OCI-LY1 (cell line): ENCODE measurements at regions not wholly inside any gene's neighbourhood (a gene's known extent, or its start where the extent isn't known, plus 50 kb on each side); places are given as distances from the start of the nearest gene placed in this dataset.

Experiments used
- H2AFZ ChIP-seq: fragments of 200-600 bp; sonication (generic), shearing (Covaris generic); 2 replicates; pipeline ENCODE4 v1.6.0; 2014; ENCODE audit warnings: antibody characterized with exemption, mild to moderate bottlenecking, low read length
- H3F3A ChIP-seq: fragments of 200-600 bp; sonication (generic), shearing (Covaris generic); 2 replicates; pipeline ENCODE4 v1.6.0; 2014; ENCODE audit warnings: mild to moderate bottlenecking, antibody characterized with exemption, low read length, moderate library complexity; ENCODE audit not compliant: insufficient read depth
- H3K27ac ChIP-seq: fragments of 200-600 bp; sonication (generic); 2 replicates; pipeline ENCODE4 v1.5.1; 2014; ENCODE audit warnings: low read length, mixed run types, mild to moderate bottlenecking, low read depth; ENCODE audit not compliant: poor library complexity, severe bottlenecking
- H3K27me3 ChIP-seq: fragments of 200-600 bp; sonication (generic); 2 replicates; pipeline ENCODE4 v1.6.0; 2014; ENCODE audit warnings: antibody characterized with exemption, mild to moderate bottlenecking, low read length, moderate library complexity; ENCODE audit not compliant: insufficient read depth
- H3K36me3 ChIP-seq: fragments of 200-600 bp; sonication (generic); 2 replicates; pipeline ENCODE4 v1.6.1; 2014; ENCODE audit warnings: mild to moderate bottlenecking, antibody characterized with exemption, low read length, moderate library complexity, mixed read lengths; ENCODE audit not compliant: insufficient read depth
- H3K4me1 ChIP-seq: fragments of 200-600 bp; sonication (generic); 2 replicates; pipeline ENCODE4 v1.5.1; 2014; ENCODE audit warnings: mild to moderate bottlenecking, low read length, moderate library complexity; ENCODE audit not compliant: insufficient read depth, severe bottlenecking
- H3K4me2 ChIP-seq: fragments of 200-600 bp; sonication (generic), shearing (Covaris generic); 2 replicates; pipeline ENCODE4 v1.6.1; 2014; ENCODE audit warnings: low read length
- H3K4me3 ChIP-seq: fragments of 200-600 bp; sonication (generic); 2 replicates; pipeline ENCODE4 v1.5.1; 2014; ENCODE audit warnings: low read length, low read depth, mild to moderate bottlenecking, mixed read lengths; ENCODE audit not compliant: poor library complexity, severe bottlenecking
- H3K79me2 ChIP-seq: fragments of 200-600 bp; shearing (Covaris generic); 2 replicates; pipeline ENCODE4 v1.6.1; 2016; ENCODE audit warnings: mixed run types, low read length, mixed read lengths; ENCODE audit not compliant: insufficient read depth
- H3K9ac ChIP-seq: fragments of 200-600 bp; sonication (generic), shearing (Covaris generic); 2 replicates; pipeline ENCODE4 v1.6.1; 2014; ENCODE audit warnings: mild to moderate bottlenecking, low read length, mixed read lengths
- H3K9me2 ChIP-seq: fragments of 200-600 bp; sonication (generic), shearing (Covaris generic); 2 replicates; pipeline ENCODE4 v1.6.1; 2014; ENCODE audit warnings: low read depth, mild to moderate bottlenecking, low read length, mixed read lengths
- H3K9me3 ChIP-seq: fragments of 200-600 bp; shearing (Covaris generic); 2 replicates; pipeline ENCODE4 v1.6.1; 2014; ENCODE audit warnings: low read length, mixed read lengths
- H4K20me1 ChIP-seq: fragments of 200-600 bp; sonication (generic), shearing (Covaris generic); 2 replicates; pipeline ENCODE4 v1.6.0; 2016; ENCODE audit warnings: mild to moderate bottlenecking, low read length; ENCODE audit not compliant: insufficient read depth
- EZH2 ChIP-seq: fragments of 200-600 bp; sonication (generic), shearing (Covaris generic); IDR thresholded peaks from 2 replicates; pipeline ENCODE4 v1.8.0; 2017; ENCODE audit warnings: borderline replicate concordance, mixed run types, mild to moderate bottlenecking, antibody characterized with exemption, low read length, moderate library complexity, mixed read lengths
- TF ChIP-seq, protein P1 (sequence below): fragments of 200-600 bp; sonication (generic), shearing (Covaris generic); IDR thresholded peaks from 2 replicates; pipeline ENCODE4 v1.5.1; 2017; ENCODE audit warnings: mild to moderate bottlenecking, antibody characterized with exemption, low read length, moderate library complexity, mixed read lengths

- no peaks in the 10 kb centered on the region for H3K36me3 ChIP-seq
- H3K9me2 ChIP-seq = no peaks in the 10 kb centered on the region
- H3K4me2 ChIP-seq = no peak overlapping the region
Observed at GRCh38 chr4:154044742-154045485, 256.0 kb upstream of the SFRP2 start.

GRCh38 chr4:154044108-154044531 is 255.2 kb upstream of the SFRP2 start:
- no peaks in the 10 kb centered on the region for H3K27me3 ChIP-seq
- TF ChIP-seq EZH2 = no peak
- TF ChIP-seq, protein P1, sequence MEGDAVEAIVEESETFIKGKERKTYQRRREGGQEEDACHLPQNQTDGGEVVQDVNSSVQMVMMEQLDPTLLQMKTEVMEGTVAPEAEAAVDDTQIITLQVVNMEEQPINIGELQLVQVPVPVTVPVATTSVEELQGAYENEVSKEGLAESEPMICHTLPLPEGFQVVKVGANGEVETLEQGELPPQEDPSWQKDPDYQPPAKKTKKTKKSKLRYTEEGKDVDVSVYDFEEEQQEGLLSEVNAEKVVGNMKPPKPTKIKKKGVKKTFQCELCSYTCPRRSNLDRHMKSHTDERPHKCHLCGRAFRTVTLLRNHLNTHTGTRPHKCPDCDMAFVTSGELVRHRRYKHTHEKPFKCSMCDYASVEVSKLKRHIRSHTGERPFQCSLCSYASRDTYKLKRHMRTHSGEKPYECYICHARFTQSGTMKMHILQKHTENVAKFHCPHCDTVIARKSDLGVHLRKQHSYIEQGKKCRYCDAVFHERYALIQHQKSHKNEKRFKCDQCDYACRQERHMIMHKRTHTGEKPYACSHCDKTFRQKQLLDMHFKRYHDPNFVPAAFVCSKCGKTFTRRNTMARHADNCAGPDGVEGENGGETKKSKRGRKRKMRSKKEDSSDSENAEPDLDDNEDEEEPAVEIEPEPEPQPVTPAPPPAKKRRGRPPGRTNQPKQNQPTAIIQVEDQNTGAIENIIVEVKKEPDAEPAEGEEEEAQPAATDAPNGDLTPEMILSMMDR = no peak
- H3K4me1 ChIP-seq = no peaks in the 10 kb centered on the region
- H3F3A ChIP-seq = no peaks in the 10 kb centered on the region
- no peak overlapping the region for H3K4me2 ChIP-seq
- H3K79me2 ChIP-seq = no peaks in the 10 kb centered on the region
- H2AFZ ChIP-seq = no peak overlapping the region
- H3K4me3 ChIP-seq = no peak overlapping the region
- no peaks in the 10 kb centered on the region for H3K9me2 ChIP-seq
- H4K20me1 ChIP-seq = no peaks in the 10 kb centered on the region
- H3K27ac ChIP-seq = no peak overlapping the region
- H3K9me3 ChIP-seq = no peaks in the 10 kb centered on the region
- H3K36me3 ChIP-seq = no peaks in the 10 kb centered on the region
- no peak overlapping the region for H3K9ac ChIP-seq

More at GRCh38 chr4:154044742-154045485, 256.0 kb upstream of the SFRP2 start:
- Histone ChIP-seq H2AFZ (no peak overlapping the region), H3K9me3 (no peaks in the 10 kb centered on the region), H3K4me3 (no peak overlapping the region), H3K27ac (no peak overlapping the region), H3K79me2 (no peaks in the 10 kb centered on the region), H3K27me3 (no peaks in the 10 kb centered on the region), H4K20me1 (no peaks in the 10 kb centered on the region), H3K4me1 (no peaks in the 10 kb centered on the region), H3F3A (no peaks in the 10 kb centered on the region), H3K9ac (no peak overlapping the region)
- no peak for TF ChIP-seq EZH2
- TF ChIP-seq, protein P1 = no peak

- Histone ChIP-seq H3F3A (no peaks in the 10 kb centered on the region), H3K9me3 (no peaks in the 10 kb centered on the region), H3K36me3 (no peaks in the 10 kb centered on the region), H3K9ac (no peak overlapping the region), H3K79me2 (no peaks in the 10 kb centered on the region), H4K20me1 (no peaks in the 10 kb centered on the region), H3K27ac (no peak overlapping the region), H3K4me1 (no peaks in the 10 kb centered on the region), H3K4me2 (no peak overlapping the region), H3K4me3 (no peak overlapping the region), H2AFZ (no peak overlapping the region), H3K9me2 (no peaks in the 10 kb centered on the region), H3K27me3 (no peaks in the 10 kb centered on the region)
- TF ChIP-seq EZH2 = no peak
- TF ChIP-seq, protein P1 = no peak
Observed at GRCh38 chr4:154041640-154042039, 252.8 kb upstream of the SFRP2 start.
